ENCODE measurements at regions not wholly inside any gene's neighbourhood (a gene's known extent, or its start where the extent isn't known, plus 50 kb on each side); places are given as distances from the start of the nearest gene placed in this dataset.
A peak's percentile ranks its signal among the peaks of the same experiment; 100 is the strongest.

GRCh38 chr5:142507531-142508372, 178.1 kb downstream of the FGF1 start:
- no peak for DNase-seq (ENCODE audit: low spot score)

DNA sequence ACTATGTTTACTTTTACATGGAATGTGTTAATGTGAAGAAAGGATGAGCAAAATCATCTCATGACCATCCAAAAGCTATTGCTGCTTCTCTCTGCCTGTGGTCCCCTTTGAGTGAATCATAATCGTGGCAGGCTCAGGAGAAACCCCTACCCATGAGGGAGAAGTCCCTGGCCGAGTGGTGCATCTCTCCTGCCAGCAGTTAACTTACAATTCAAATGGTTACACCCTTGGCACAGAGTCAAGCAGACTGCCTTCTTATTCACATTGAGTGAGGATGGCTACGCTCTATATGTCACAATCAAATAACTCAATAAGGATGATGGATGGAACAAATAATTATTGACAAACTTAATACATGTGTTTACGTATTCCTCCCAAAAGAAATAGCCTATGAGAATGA, 179.1 kb downstream of the FGF1 start:
- DNase-seq (ENCODE audit: low spot score): no peak

GRCh38 chr5:142506046-142506445, 179.8 kb downstream of the FGF1 start:
- DNase-seq (ENCODE audit: low spot score): no peak

DNA sequence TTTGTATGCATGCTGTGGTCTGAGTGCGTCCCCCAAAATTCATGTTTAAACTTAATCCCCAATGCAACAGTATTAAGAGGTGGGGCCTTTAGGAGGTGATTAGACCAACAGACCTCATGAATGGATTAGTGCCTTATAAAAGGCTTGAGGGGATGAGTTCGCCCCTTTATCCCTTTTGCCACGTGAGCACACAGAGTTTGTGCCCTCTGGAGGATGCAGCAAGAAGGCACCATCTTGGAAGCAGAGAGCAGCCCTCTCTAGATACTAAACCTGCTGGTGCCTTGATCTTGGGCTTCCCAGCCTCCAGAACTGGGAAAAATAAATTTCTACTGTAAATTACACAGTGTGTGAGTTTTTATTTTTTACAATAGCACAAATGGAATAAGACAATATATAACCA, 177.1 kb upstream of the SPRY4 start:
- DNase-seq (ENCODE audit: low spot score): no peak

GRCh38 chr5:142500227-142500905, 175.5 kb upstream of the SPRY4 start:
- DNase-seq (ENCODE audit: low spot score): no peak

GRCh38 chr5:142499591-142500226, 174.9 kb upstream of the SPRY4 start:
- DNase-seq (ENCODE audit: low spot score): peak; percentile 48

DNA sequence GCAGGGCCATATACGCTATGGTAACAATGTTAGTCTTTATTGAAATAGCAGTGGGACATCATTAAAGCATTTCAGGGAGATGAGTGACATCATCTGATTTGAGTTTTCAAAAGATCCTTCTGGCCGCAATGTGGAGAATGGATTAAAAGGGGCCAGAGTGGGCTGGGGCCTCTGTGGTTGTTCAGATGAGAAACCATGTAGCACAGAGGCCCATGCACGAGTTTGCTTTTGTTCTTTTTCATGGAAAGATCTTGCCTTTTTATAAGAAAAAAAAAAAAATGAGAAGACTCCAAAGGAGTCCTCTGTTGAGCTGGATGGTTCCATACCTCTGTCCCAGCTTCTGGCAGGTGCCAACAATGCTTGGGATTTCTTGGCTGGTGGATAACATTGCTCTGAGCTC, 173.5 kb upstream of the SPRY4 start:
- no peak for DNase-seq (ENCODE audit: low spot score)

DNA sequence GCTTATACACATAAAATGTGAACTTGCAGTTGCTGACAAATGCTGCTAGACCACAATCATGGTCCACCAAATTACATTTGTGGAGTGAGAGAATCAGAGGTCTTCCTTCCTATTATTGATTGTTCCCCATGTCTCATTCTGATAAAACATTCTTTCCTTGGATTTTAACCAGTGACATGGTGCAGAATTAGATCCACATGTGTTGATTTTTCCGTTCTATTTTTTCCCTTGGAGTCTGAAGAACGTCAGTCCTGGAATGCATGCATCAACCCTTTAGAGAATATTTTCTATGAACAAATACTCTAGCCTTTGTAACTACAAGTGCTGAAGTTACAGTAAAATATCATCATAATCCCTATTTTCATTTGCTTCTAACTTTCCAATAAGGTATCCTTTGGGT, 170.7 kb upstream of the SPRY4 start:
- no peak for DNase-seq (ENCODE audit: low spot score)

- no peak for DNase-seq (ENCODE audit: low spot score)
These were observed 169.2 kb upstream of the SPRY4 start for GRCh38 chr5:142493875-142494518.

DNA sequence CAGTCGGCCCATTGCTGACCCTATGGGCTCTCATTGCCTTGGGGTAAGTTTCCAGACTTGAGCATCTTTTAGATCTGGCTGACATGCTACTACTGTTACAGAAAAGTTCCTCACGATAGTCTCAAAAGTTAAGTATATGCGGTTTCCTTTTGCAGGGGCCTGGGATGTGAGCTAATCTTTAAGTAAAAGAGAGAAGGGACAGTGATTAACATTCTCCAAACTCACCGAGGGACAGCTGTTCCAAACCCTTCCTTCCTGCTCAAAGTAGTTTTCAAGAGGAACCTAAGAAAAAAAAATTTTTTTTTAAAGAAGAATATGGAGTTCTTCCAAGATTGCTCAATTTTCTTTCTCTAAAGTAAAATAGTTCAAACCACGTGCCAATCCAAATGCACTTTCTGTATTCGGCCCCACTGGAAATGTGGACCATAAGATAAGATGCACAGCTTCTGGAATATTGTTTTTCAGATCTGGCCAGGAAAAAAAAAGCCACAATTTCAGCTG, 168.0 kb upstream of the SPRY4 start:
- no peak for DNase-seq (ENCODE audit: low spot score)

DNA sequence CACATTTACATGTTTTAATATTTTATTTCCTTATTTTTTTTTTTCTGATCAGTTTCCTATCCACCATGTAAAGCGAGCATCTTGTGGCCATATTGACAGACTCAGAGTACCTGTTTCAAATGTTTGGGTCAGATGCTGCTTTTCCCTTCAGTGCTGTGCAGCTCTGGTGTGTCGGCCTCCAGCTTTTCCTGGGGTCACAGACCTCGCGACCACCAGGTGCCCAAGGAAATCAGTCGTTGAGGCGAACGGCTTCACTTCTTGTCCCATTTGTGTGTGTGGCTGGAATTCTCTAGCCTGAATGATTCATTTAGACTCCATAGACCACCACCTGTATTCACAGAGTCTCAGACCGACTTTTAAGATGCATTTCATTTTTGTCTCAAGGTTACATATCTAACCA, 166.9 kb upstream of the SPRY4 start:
- no peak for DNase-seq (ENCODE audit: low spot score)

GRCh38 chr5:142491270-142491669, 166.4 kb upstream of the SPRY4 start:
- no peak for DNase-seq (ENCODE audit: low spot score)

DNA sequence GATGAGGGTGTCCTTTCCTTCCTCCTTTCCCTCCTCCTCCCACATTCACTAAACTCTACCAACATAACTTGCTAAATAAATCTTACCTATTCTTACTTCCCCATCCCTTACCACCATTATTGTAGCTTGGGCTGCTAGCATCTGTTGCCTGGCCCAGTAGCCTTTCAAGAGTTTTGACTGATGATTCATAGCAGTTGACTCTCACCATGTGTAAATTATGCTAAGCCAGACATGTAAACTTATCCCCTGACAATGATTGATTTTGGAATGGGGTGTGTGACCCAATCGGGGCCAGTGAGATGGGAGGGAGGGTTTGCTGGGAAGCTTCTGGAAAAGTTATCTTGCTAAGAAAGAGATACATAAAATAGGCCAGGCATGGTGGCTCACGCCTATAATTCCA, 161.8 kb upstream of the SPRY4 start:
- DNase-seq (ENCODE audit: low spot score): no peak

DNA sequence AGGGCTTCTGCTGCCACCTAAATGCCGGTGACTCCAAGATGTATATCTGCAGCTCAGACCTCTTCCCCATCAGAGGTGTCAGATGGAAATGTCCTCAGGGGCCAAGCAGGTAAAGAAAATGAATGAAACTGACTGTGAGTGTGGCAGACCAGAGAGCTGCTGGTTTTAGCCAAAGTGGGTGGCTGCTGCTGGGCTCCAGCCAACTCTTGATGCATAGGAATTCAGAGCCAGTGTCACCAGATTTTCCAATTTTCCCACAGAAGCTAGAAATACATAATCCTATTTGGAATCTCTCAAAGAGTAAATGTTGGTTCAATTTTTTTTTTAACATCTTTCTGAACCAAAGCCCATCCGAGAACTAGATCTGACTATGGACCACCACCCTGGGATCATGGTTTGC, 161.2 kb upstream of the SPRY4 start:
- DNase-seq (ENCODE audit: low spot score): no peak

- DNase-seq (ENCODE audit: low spot score): no peak
These were observed 160.1 kb upstream of the SPRY4 start for GRCh38 chr5:142484821-142485387.

DNA sequence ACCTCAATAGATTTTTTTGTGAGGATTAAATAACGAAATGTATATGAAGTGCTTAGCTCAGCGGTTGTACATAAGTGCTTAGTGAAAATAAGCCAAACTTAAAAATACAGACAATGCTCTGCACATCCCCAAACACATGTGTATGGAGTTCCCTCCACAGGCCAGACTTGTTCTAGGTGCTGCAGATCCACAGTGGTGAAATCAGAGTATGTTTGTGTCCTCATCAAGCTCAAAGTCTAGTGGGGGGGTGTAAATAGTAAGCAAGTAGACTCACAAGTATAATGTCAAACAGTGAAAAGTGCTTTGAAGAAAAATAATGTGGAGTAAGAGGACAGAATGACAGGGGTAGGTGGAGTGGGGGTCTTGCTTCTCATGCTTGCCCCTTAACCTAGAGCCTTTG, 157.4 kb upstream of the SPRY4 start:
- no peak for DNase-seq (ENCODE audit: low spot score)

DNA sequence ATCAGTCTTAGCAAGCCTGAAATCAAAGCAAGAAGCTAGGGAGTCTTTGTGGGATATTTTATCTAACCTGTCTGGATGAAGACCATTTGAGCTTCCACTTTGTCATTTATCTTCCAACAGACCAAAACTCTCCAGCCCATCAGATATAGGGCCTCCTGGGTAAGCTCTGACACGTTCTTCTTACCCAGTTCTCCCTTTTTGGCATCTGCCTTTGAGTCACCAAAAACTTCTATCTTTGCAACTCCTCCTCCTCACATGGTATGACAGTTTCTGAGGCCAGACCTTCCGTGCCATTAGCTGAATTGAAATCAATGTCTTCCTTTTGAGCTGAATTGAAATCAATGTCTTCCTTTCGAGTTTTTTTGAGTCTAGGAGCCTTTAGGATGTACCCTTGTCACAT, 156.6 kb upstream of the SPRY4 start:
- DNase-seq (ENCODE audit: low spot score): no peak

DNA sequence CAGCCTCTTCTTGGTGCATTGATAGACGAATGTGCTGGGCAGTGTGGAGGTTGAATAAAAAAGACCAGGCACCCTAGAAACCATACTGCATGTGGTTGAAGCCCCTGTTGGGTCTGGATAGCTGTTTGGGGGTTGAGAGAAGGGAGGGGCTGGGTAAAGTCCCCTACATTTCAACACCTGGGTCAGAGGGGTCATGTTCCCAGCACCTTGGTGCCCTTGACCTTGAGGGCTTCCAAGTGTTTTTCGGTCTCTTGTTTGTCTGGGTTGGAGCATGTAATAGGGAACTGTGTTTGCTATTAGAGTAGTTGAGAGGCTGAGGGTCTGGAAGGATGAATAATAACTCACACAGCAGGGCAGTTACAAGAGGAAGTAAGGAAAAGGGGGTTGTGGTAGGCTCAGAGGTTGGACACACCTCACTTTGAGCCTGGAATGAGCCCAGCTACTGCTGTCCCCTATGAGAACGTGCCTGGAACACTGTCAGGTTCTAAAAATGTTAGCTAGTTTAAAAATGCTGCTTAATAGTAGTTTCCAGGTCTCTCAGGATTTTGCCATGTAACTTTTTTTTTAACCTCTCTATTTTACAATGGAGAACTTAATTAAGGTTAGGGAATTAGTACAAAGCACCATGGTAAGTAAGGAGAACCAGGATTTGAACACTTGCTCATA, 155.2 kb upstream of the SPRY4 start:
- no peak for DNase-seq (ENCODE audit: low spot score)

DNA sequence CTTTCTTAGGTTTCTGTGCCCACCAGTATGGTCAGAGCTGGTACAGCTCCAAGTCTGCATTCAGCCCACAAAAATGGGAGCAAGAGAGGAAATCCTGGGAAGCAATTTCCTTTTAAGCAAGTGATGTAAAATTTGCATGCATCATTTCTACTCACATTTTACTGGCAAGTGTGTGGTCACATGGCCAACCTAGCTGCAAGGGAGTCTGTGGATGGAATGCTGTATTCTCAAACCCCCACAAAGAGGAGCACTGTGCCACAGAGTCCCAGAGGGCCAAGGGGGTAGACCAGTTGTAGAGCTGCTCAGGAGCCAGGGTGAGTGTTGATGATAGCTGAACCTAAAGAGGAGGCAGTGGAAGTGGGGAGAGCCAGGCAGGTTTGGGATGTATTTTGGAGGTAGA, 154.3 kb upstream of the SPRY4 start:
- no peak for DNase-seq (ENCODE audit: low spot score)

- DNase-seq (ENCODE audit: low spot score): no peak
These were observed 153.3 kb upstream of the SPRY4 start for GRCh38 chr5:142478113-142478512.

GRCh38 chr5:142475102-142475513, 150.3 kb upstream of the SPRY4 start:
- no peak for DNase-seq (ENCODE audit: low spot score)
